ENCODE measurements at regions not wholly inside any gene's neighbourhood (a gene's known extent, or its start where the extent isn't known, plus 50 kb on each side); places are given as distances from the start of the nearest gene placed in this dataset.

DNA sequence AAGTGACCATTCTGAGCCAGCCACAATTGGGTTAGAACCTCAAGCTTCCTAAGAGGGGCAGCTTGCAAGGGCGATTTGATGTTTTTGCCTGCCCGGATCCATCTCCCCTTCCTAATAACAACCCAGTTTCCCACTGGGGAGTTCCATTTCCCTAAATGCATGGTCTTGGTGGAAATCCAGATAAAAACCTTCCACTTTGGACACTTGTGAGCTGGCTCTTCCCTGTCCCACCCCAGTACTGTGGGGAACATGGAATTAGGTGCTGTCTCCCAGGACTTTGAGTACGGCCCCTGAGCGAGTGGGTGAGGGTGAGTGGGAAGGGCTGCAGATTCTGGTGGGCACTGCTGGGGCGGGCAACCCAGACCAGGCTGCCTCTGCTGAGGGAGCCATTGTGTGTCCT lies 122.3 kb downstream of the DDX1 start:
- no peak for TF ChIP-seq EZH2 (IDR thresholded peaks at IDR 0.05; ENCODE audit: low read length, missing control alignments)
- TF ChIP-seq, protein P1, sequence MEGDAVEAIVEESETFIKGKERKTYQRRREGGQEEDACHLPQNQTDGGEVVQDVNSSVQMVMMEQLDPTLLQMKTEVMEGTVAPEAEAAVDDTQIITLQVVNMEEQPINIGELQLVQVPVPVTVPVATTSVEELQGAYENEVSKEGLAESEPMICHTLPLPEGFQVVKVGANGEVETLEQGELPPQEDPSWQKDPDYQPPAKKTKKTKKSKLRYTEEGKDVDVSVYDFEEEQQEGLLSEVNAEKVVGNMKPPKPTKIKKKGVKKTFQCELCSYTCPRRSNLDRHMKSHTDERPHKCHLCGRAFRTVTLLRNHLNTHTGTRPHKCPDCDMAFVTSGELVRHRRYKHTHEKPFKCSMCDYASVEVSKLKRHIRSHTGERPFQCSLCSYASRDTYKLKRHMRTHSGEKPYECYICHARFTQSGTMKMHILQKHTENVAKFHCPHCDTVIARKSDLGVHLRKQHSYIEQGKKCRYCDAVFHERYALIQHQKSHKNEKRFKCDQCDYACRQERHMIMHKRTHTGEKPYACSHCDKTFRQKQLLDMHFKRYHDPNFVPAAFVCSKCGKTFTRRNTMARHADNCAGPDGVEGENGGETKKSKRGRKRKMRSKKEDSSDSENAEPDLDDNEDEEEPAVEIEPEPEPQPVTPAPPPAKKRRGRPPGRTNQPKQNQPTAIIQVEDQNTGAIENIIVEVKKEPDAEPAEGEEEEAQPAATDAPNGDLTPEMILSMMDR (conservative IDR thresholded peaks at IDR 0.05 in 1 of 2, IDR thresholded peaks at IDR 0.05 in 1 of 2; ENCODE audit: low read depth in 1 of 2, low read length in 2 of 2), result no peak
